Colonic mucosa (tissue), 4 donors: ENCODE measurements at regions not wholly inside any gene's neighbourhood (a gene's known extent, or its start where the extent isn't known, plus 50 kb on each side); places are given as distances from the start of the nearest gene placed in this dataset.

ENCODE experiments used
- DNase-seq: peaks from one replicate; pipeline ENCODE4 v3.0.0-alpha.2; 2020
- H3K27ac ChIP-seq: fragments of 200-600 bp; one replicate; pipeline ENCODE4 v1.8.0; 2021
- H3K27me3 ChIP-seq: fragments of 200-600 bp; one replicate; pipeline ENCODE4 v1.8.0; 2021
- H3K36me3 ChIP-seq: fragments of 200-600 bp; one replicate; pipeline ENCODE4 v1.8.0; 2021
- H3K4me1 ChIP-seq: fragments of 200-600 bp; one replicate; pipeline ENCODE4 v1.8.0; 2021; ENCODE audit warnings: mild to moderate bottlenecking
- H3K4me3 ChIP-seq: fragments of 200-600 bp; one replicate; pipeline ENCODE4 v1.8.0; 2021
- H3K9ac ChIP-seq, 2 donors: one replicate each; pipeline ENCODE4 v1.7.0; 2013; ENCODE audit warnings: control low read depth in 2 of 2, low read depth in 2 of 2, low read length in 2 of 2
- H3K9me3 ChIP-seq: fragments of 200-600 bp; one replicate; pipeline ENCODE4 v1.8.0; 2021
- CTCF ChIP-seq: fragments of 200-600 bp; IDR thresholded peaks from one replicate; pipeline ENCODE4 v1.8.0; 2022; ENCODE audit warnings: antibody characterized with exemption, mild to moderate bottlenecking
- intact Hi-C: fragments of 100-400 bp; cut with DNase I; formaldehyde crosslinking; loops from one replicate; pipeline ENCODE4 v1.14.1; 2022
- donor health status: healthy.
- donor health status: DM: no; HTN: no; CAD: no.
- donor health status: DM: no; HTN: no; CAD: no.

- H3K36me3 ChIP-seq, result no peaks in the 10 kb centered on the region
Observed at GRCh38 chr12:100675432-100675831, 101.9 kb downstream of the GAS2L3 start.

GRCh38 chr12:100681074-100681473, 107.6 kb downstream of the GAS2L3 start:
- Histone ChIP-seq H3K27me3 (no peaks in the 10 kb centered on the region), H3K4me3 (no peak overlapping the region), H3K4me1 (no peaks in the 10 kb centered on the region), H3K27ac (no peak overlapping the region), H3K9me3 (no peaks in the 10 kb centered on the region), H3K9ac (no peak overlapping the region), H3K36me3 (no peaks in the 10 kb centered on the region)
- intact Hi-C loops, result no loop called here
- DNase-seq, result no peak
- no peak for TF ChIP-seq CTCF

More at GRCh38 chr12:100675432-100675831, 101.9 kb downstream of the GAS2L3 start:
- no peaks in the 10 kb centered on the region for H3K4me1 ChIP-seq
- H3K27me3 ChIP-seq, result no peaks in the 10 kb centered on the region
- H3K9ac ChIP-seq, result no peak overlapping the region
- no peak overlapping the region for H3K27ac ChIP-seq
- no peak for TF ChIP-seq CTCF
- DNase-seq, result no peak
- H3K9me3 ChIP-seq, result no peaks in the 10 kb centered on the region
- no peak overlapping the region for H3K4me3 ChIP-seq
- intact Hi-C loops, result no loop called here

- Histone ChIP-seq H3K9me3 (no peaks in the 10 kb centered on the region), H3K27me3 (no peaks in the 10 kb centered on the region), H3K36me3 (no peaks in the 10 kb centered on the region), H3K4me1 (no peaks in the 10 kb centered on the region), H3K9ac (no peak overlapping the region), H3K4me3 (no peak overlapping the region), H3K27ac (no peak overlapping the region)
- no peak for TF ChIP-seq CTCF
- intact Hi-C loops, result no loop called here
- no peak for DNase-seq
Observed at GRCh38 chr12:100682178-100682577, 108.7 kb downstream of the GAS2L3 start.

- no peak for TF ChIP-seq CTCF
- DNase-seq, result no peak
- Histone ChIP-seq H3K9me3 (no peaks in the 10 kb centered on the region), H3K27ac (no peak overlapping the region), H3K4me3 (no peak overlapping the region), H3K36me3 (no peaks in the 10 kb centered on the region), H3K27me3 (no peaks in the 10 kb centered on the region), H3K4me1 (no peaks in the 10 kb centered on the region), H3K9ac (no peak overlapping the region)
- intact Hi-C loops, result no loop called here
Observed at GRCh38 chr12:100687686-100688085, 106.9 kb upstream of the ANO4 start.

GRCh38 chr12:100688451-100688864, 106.1 kb upstream of the ANO4 start:
- no peak for DNase-seq
- Histone ChIP-seq H3K9me3 (no peaks in the 10 kb centered on the region), H3K36me3 (no peaks in the 10 kb centered on the region), H3K4me3 (no peak overlapping the region), H3K27me3 (no peaks in the 10 kb centered on the region), H3K27ac (no peak overlapping the region), H3K9ac (no peak overlapping the region), H3K4me1 (no peaks in the 10 kb centered on the region)
- TF ChIP-seq CTCF, result no peak
- intact Hi-C loops, result no loop called here

GRCh38 chr12:100692502-100692901, 102.1 kb upstream of the ANO4 start:
- Histone ChIP-seq H3K27me3 (no peaks in the 10 kb centered on the region), H3K4me3 (no peak overlapping the region), H3K27ac (no peak overlapping the region), H3K36me3 (no peaks in the 10 kb centered on the region), H3K4me1 (no peaks in the 10 kb centered on the region), H3K9ac (no peak overlapping the region), H3K9me3 (no peaks in the 10 kb centered on the region)
- DNase-seq, result no peak
- intact Hi-C loops, result no loop called here
- TF ChIP-seq CTCF, result no peak
